Neural cell (in vitro differentiated cells): ENCODE measurements at regions not wholly inside any gene's neighbourhood (a gene's known extent, or its start where the extent isn't known, plus 50 kb on each side); places are given as distances from the start of the nearest gene placed in this dataset.

Source experiments
- H2AFZ ChIP-seq: fragments of 200-600, 300-800 bp; sonication (generic), shearing (Covaris generic); 2 replicates; pipeline ENCODE4 v1.6.0; 2014; ENCODE audit warnings: low read depth, mild to moderate bottlenecking, antibody characterized with exemption, low read length, moderate library complexity
- H3F3A ChIP-seq: fragments of 200-600 bp; shearing (Covaris generic); 2 replicates; pipeline ENCODE4 v1.6.1; 2016; ENCODE audit warnings: mild to moderate bottlenecking, moderate library complexity, mixed read lengths, antibody characterized with exemption, low read length; ENCODE audit not compliant: insufficient read depth, poor library complexity, severe bottlenecking
- H3K27ac ChIP-seq: fragments of 200-600, 300-800 bp; sonication (generic), shearing (Covaris generic); 2 replicates; pipeline ENCODE4 v1.5.1; 2014; ENCODE audit warnings: mild to moderate bottlenecking, low read length, moderate library complexity
- H3K27me3 ChIP-seq: fragments of 300-800, 200-600 bp; sonication (generic), shearing (Covaris generic); 2 replicates; pipeline ENCODE4 v1.6.0; 2014; ENCODE audit warnings: mild to moderate bottlenecking, low read depth, low read length, moderate library complexity; ENCODE audit not compliant: insufficient read depth
- H3K36me3 ChIP-seq: fragments of 300-800, 200-600 bp; sonication (generic), shearing (Covaris generic); 2 replicates; pipeline ENCODE4 v1.5.1; 2014; ENCODE audit warnings: mild to moderate bottlenecking, antibody characterized with exemption, low read length, moderate library complexity; ENCODE audit not compliant: insufficient read depth
- H3K4me2 ChIP-seq: fragments of 300-800, 200-600 bp; sonication (generic), shearing (Covaris generic); 2 replicates; pipeline ENCODE4 v1.6.0; 2014; ENCODE audit warnings: mild to moderate bottlenecking, low read length
- H3K4me3 ChIP-seq: fragments of 300-800, 200-600 bp; sonication (generic), shearing (Covaris generic); 2 replicates; pipeline ENCODE4 v1.5.1; 2014; ENCODE audit warnings: mild to moderate bottlenecking, low read length, moderate library complexity
- H3K79me2 ChIP-seq: fragments of 200-600 bp; shearing (Covaris generic); replicated peaks from 2 replicates; pipeline ENCODE4 v1.6.0; 2014; ENCODE audit warnings: mild to moderate bottlenecking, low read length, moderate library complexity; ENCODE audit not compliant: insufficient read depth
- H3K9ac ChIP-seq: fragments of 300-800, 200-600 bp; sonication (generic), shearing (Covaris generic); 2 replicates; pipeline ENCODE4 v1.6.1; 2016; ENCODE audit warnings: mild to moderate bottlenecking, low read length, mixed read lengths
- H3K9me2 ChIP-seq: fragments of 200-600 bp; shearing (Covaris generic); 2 replicates; pipeline ENCODE4 v1.6.1; 2016; ENCODE audit warnings: mild to moderate bottlenecking, low read length, mixed read lengths; ENCODE audit not compliant: insufficient read depth
- H3K9me3 ChIP-seq: fragments of 200-600, 300-800 bp; sonication (generic), shearing (Covaris generic); 2 replicates; pipeline ENCODE4 v1.6.1; 2016; ENCODE audit warnings: mild to moderate bottlenecking, mixed run types, low read length, moderate library complexity, mixed read lengths
- H4K20me1 ChIP-seq: fragments of 200-600 bp; shearing (Covaris generic); 2 replicates; pipeline ENCODE4 v1.6.1; 2016; ENCODE audit warnings: mild to moderate bottlenecking, mixed run types; ENCODE audit not compliant: insufficient read depth
- CTCF ChIP-seq: fragments of 450-650 bp; IDR thresholded peaks from 2 replicates; pipeline ENCODE4 v1.5.1; 2014; ENCODE audit warnings: antibody characterized with exemption, mild to moderate bottlenecking, moderate library complexity; ENCODE audit not compliant: poor library complexity, severe bottlenecking
- EP300 ChIP-seq: fragments of 450-650 bp; conservative IDR thresholded peaks from 2 replicates; pipeline ENCODE4 v1.6.1; 2014; ENCODE audit warnings: antibody characterized with exemption, mild to moderate bottlenecking, moderate library complexity; ENCODE audit not compliant: poor library complexity, severe bottlenecking
- EZH2 ChIP-seq: fragments of 200-600, 300-800 bp; shearing (Covaris generic), sonication (generic); IDR thresholded peaks from 2 replicates; pipeline ENCODE4 v1.6.1; 2014; ENCODE audit warnings: antibody characterized with exemption, low read length, borderline replicate concordance, mild to moderate bottlenecking; ENCODE audit not compliant: insufficient read depth, poor library complexity, severe bottlenecking
- MXI1 ChIP-seq: fragments of 450-650 bp; conservative IDR thresholded peaks from 2 replicates; pipeline ENCODE4 v1.6.1; 2014; ENCODE audit warnings: antibody characterized with exemption, mild to moderate bottlenecking; ENCODE audit not compliant: poor library complexity, severe bottlenecking
- POLR2AphosphoS5 ChIP-seq: IDR thresholded peaks from 2 replicates; pipeline ENCODE4 v1.6.1; 2012
- RAD21 ChIP-seq: fragments of 450-650 bp; conservative IDR thresholded peaks from 2 replicates; pipeline ENCODE4 v1.6.1; 2014; ENCODE audit warnings: antibody characterized with exemption, mild to moderate bottlenecking, moderate library complexity
- SMC3 ChIP-seq: fragments of 450-650 bp; conservative IDR thresholded peaks from 2 replicates; pipeline ENCODE4 v1.6.1; 2014; ENCODE audit warnings: antibody characterized with exemption, mild to moderate bottlenecking, moderate library complexity; ENCODE audit not compliant: poor library complexity
- TAF1 ChIP-seq: IDR thresholded peaks from 2 replicates; pipeline ENCODE4 v1.6.1; 2012; ENCODE audit warnings: low read depth
- TF ChIP-seq, protein P1 (sequence below): IDR thresholded peaks from 2 replicates; pipeline ENCODE4 v1.6.1; 2012; ENCODE audit warnings: borderline replicate concordance

- TF ChIP-seq RAD21 (no peak), TAF1 (no peak), CTCF (no peak), EP300 (no peak), SMC3 (no peak), POLR2AphosphoS5 (no peak), MXI1 (no peak), EZH2 (no peak)
- TF ChIP-seq, protein P1, sequence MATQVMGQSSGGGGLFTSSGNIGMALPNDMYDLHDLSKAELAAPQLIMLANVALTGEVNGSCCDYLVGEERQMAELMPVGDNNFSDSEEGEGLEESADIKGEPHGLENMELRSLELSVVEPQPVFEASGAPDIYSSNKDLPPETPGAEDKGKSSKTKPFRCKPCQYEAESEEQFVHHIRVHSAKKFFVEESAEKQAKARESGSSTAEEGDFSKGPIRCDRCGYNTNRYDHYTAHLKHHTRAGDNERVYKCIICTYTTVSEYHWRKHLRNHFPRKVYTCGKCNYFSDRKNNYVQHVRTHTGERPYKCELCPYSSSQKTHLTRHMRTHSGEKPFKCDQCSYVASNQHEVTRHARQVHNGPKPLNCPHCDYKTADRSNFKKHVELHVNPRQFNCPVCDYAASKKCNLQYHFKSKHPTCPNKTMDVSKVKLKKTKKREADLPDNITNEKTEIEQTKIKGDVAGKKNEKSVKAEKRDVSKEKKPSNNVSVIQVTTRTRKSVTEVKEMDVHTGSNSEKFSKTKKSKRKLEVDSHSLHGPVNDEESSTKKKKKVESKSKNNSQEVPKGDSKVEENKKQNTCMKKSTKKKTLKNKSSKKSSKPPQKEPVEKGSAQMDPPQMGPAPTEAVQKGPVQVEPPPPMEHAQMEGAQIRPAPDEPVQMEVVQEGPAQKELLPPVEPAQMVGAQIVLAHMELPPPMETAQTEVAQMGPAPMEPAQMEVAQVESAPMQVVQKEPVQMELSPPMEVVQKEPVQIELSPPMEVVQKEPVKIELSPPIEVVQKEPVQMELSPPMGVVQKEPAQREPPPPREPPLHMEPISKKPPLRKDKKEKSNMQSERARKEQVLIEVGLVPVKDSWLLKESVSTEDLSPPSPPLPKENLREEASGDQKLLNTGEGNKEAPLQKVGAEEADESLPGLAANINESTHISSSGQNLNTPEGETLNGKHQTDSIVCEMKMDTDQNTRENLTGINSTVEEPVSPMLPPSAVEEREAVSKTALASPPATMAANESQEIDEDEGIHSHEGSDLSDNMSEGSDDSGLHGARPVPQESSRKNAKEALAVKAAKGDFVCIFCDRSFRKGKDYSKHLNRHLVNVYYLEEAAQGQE = no peak
- Histone ChIP-seq H3K9ac (no peak overlapping the region), H3K9me3 (no peaks in the 10 kb centered on the region), H3K79me2 (no peaks in the 10 kb centered on the region), H4K20me1 (no peaks in the 10 kb centered on the region), H3K27me3 (no peaks in the 10 kb centered on the region), H3K36me3 (no peaks in the 10 kb centered on the region), H3F3A (no peaks in the 10 kb centered on the region), H3K4me3 (no peak overlapping the region), H3K9me2 (no peaks in the 10 kb centered on the region), H3K27ac (no peak overlapping the region), H3K4me2 (no peak overlapping the region), H2AFZ (no peak overlapping the region)
These were observed 161.0 kb downstream of the CPXCR1 start for GRCh38 chrX:88908056-88908455.

DNA sequence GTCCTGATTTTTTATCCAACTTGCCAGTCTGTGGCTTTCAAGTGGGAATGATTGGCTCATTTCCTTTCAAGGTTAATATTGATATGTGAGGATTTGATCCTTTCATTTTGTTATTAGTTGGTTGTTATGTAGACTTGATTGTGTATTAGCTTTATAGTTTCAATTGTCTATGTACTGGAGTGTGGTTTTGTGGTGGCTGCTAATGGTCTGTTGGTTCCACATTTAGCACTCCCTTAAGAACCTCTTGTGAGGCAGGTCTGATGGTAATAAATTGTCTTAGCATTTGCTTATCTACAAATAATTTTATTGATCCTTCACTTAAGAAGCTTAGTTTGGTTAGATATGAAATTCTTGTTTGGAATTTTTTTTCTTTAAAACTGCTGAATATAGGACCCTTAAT, 190.6 kb downstream of the CPXCR1 start:
- H3K4me3 ChIP-seq = no peak overlapping the region
- H3K4me2 ChIP-seq = no peak overlapping the region
- H2AFZ ChIP-seq = no peak overlapping the region
- no peak for TF ChIP-seq EZH2
- no peak for TF ChIP-seq CTCF
- TF ChIP-seq RAD21 = no peak
- TF ChIP-seq SMC3 = no peak
- no peak for TF ChIP-seq MXI1
- TF ChIP-seq POLR2AphosphoS5 = no peak
- TF ChIP-seq, protein P1 = no peak
- H3K9me2 ChIP-seq = no peaks in the 10 kb centered on the region
- H3K9ac ChIP-seq = no peak overlapping the region
- no peaks in the 10 kb centered on the region for H3K9me3 ChIP-seq
- H3K27me3 ChIP-seq = no peaks in the 10 kb centered on the region
- H3K36me3 ChIP-seq = no peaks in the 10 kb centered on the region
- no peaks in the 10 kb centered on the region for H3F3A ChIP-seq
- no peak overlapping the region for H3K27ac ChIP-seq
- H3K79me2 ChIP-seq = no peaks in the 10 kb centered on the region
- no peaks in the 10 kb centered on the region for H4K20me1 ChIP-seq
